ENCODE measurements at regions not wholly inside any gene's neighbourhood (a gene's known extent, or its start where the extent isn't known, plus 50 kb on each side); places are given as distances from the start of the nearest gene placed in this dataset.

DNA sequence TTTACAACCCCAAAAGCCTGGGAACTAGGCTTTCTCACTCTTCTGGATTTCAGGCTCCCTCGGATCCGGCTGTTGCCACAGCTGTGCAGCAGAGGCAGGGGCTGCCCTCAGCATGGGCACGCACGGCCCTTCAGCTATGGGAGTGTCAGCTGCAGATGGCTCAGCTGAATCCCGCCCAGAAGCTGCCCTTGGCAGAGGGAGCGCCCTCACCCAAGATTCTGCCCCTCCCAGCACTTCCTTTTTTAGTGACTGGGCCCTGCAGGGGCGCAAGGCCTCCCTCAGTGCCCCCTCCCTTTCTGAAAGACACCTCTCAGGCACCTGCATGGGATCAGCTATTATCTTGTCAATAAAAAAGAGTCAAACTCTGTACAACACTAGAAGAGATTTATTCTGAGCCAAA lies 67.9 kb upstream of the THBS2 start:
- no peak for TF ChIP-seq YY1 (IDR thresholded peaks at IDR 0.05; ENCODE audit: insufficient read depth, insufficient read length)
- TF ChIP-seq SUZ12 (IDR thresholded peaks at IDR 0.05; ENCODE audit: extremely low read depth, insufficient read depth, insufficient read length): no peak
- TF ChIP-seq ZNF274 (IDR thresholded peaks at IDR 0.05; ENCODE audit: low read depth, low read length): no peak

Measured in NT2/D1 (cell line).